Osteocyte (in vitro differentiated cells): ENCODE measurements at regions not wholly inside any gene's neighbourhood (a gene's known extent, or its start where the extent isn't known, plus 50 kb on each side); places are given as distances from the start of the nearest gene placed in this dataset.

Experiments
- DNase-seq: peaks from one replicate; pipeline ENCODE4 v3.0.0; 2021; ENCODE audit warnings: mixed read lengths; ENCODE audit not compliant: unreplicated experiment; ENCODE audit errors: extremely low spot score
- H3K27ac Mint-ChIP-seq: one replicate; pipeline ENCODE4 v1.8.0; 2021; ENCODE audit warnings: mild to moderate bottlenecking, mixed read lengths; ENCODE audit not compliant: unreplicated experiment
- H3K27me3 Mint-ChIP-seq: one replicate; pipeline ENCODE4 v1.8.0; 2021; ENCODE audit warnings: mixed read lengths; ENCODE audit not compliant: unreplicated experiment
- H3K36me3 Mint-ChIP-seq: one replicate; pipeline ENCODE4 v1.8.0; 2021; ENCODE audit warnings: mixed read lengths; ENCODE audit not compliant: unreplicated experiment
- H3K4me1 Mint-ChIP-seq: one replicate; pipeline ENCODE4 v1.8.0; 2021; ENCODE audit warnings: mixed read lengths; ENCODE audit not compliant: unreplicated experiment
- H3K4me3 Mint-ChIP-seq: one replicate; pipeline ENCODE4 v1.8.0; 2021; ENCODE audit warnings: mild to moderate bottlenecking, moderate library complexity, mixed read lengths; ENCODE audit not compliant: unreplicated experiment
- H3K9me3 Mint-ChIP-seq: one replicate; pipeline ENCODE4 v1.8.0; 2021; ENCODE audit warnings: mixed read lengths; ENCODE audit not compliant: unreplicated experiment
- TF ChIP-seq, protein P1 (sequence below): fragments of 200-600 bp; sonication (generic); IDR thresholded peaks from 2 replicates; pipeline ENCODE4 v1.5.0; 2021; ENCODE audit warnings: antibody characterized with exemption, mild to moderate bottlenecking, moderate library complexity

DNA sequence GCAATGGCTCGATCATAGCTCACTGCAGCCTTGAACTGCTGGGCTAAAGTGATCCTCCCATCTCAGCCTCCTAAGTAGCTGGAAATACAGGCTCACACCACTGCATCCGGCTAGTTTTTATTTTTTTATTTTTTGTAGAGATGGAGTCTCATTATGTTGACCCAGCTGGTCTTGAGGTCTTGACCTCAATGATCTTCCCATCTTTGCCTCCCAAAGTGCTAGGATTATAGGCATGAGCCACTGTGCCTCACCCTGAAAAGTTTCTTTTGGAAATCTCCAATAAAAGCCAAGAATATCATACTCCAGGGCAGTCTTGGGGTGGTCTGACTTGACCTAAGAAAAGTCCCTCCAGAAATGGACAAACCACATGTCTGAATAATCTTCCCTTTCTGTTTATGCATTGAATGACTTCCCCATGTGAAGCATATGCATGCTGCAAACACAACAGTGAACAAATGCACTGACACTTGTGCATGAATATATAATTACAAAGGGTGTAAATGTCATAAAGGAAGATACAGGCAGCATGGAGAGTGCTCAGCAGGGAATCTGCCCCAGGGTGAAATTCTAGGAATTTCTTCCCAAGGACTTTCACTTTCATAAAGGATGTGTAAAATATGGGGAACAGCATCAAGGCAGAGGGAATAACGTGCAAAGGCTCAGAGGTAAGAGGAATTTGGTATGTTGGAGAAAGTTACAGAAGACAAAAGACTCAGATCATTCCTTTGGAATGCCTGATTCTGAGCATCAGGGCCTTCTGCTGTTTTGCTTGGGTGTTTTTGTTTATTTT, 142.4 kb upstream of the LYZL1 start:
- Mint-ChIP-seq H3K4me1 (peaks cover 24% of the 10 kb centered on the region), H3K27me3 (no peaks in the 10 kb centered on the region), H3K36me3 (no peaks in the 10 kb centered on the region), H3K27ac (no peak overlapping the region), H3K4me3 (no peak overlapping the region), H3K9me3 (no peaks in the 10 kb centered on the region)
- DNase-seq = peak; percentile 19
- TF ChIP-seq, protein P1, sequence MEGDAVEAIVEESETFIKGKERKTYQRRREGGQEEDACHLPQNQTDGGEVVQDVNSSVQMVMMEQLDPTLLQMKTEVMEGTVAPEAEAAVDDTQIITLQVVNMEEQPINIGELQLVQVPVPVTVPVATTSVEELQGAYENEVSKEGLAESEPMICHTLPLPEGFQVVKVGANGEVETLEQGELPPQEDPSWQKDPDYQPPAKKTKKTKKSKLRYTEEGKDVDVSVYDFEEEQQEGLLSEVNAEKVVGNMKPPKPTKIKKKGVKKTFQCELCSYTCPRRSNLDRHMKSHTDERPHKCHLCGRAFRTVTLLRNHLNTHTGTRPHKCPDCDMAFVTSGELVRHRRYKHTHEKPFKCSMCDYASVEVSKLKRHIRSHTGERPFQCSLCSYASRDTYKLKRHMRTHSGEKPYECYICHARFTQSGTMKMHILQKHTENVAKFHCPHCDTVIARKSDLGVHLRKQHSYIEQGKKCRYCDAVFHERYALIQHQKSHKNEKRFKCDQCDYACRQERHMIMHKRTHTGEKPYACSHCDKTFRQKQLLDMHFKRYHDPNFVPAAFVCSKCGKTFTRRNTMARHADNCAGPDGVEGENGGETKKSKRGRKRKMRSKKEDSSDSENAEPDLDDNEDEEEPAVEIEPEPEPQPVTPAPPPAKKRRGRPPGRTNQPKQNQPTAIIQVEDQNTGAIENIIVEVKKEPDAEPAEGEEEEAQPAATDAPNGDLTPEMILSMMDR = no peak

DNA sequence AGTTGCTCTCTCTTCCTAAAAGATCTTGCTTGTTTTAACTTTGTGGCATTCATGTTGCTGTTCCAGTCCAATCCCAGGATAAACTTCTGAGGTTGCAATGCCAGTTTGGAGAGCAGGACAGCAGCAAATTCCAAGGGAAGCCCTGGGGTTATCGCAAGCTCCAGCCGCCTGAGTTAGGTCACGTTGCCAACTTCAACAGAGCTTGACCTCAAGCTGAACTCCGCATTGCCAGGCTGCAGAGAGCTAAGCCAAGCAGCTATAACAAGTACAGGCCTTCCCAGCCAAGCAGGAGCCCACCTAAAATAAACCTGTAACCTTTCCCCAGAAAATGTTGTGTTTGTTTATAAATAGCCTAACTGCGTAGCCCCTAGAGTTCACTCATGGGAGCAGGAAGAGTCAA, 138.9 kb upstream of the LYZL1 start:
- H3K9me3 Mint-ChIP-seq = no peaks in the 10 kb centered on the region
- H3K4me3 Mint-ChIP-seq = no peak overlapping the region
- no peaks in the 10 kb centered on the region for H3K36me3 Mint-ChIP-seq
- no peak for DNase-seq
- H3K4me1 Mint-ChIP-seq = peaks cover 9% of the 10 kb centered on the region
- TF ChIP-seq, protein P1 = no peak
- no peak overlapping the region for H3K27ac Mint-ChIP-seq
- no peaks in the 10 kb centered on the region for H3K27me3 Mint-ChIP-seq

DNA sequence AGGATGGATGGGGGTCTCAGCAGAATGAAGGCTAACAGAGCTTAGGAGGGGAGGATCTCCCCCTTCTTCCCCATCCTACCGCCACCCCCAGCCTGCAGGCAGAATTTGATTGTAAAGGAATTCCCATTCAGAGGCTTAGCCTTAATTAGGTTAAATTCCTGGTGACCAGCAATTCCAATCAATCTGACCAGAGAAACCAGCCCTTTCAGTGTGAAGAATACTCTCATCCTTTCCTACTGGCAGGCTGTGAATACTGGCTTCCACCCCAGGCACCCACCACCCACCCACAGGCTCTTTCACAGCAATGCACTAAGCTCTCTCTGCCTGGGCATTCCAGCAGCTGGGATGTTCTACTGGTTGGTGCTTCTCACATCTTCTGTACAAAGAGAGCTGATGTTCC, 137.9 kb upstream of the LYZL1 start:
- Mint-ChIP-seq H3K4me1 (peaks cover 9% of the 10 kb centered on the region), H3K36me3 (no peaks in the 10 kb centered on the region), H3K9me3 (no peaks in the 10 kb centered on the region), H3K27me3 (no peaks in the 10 kb centered on the region), H3K4me3 (no peak overlapping the region), H3K27ac (no peak overlapping the region)
- TF ChIP-seq, protein P1 = no peak
- no peak for DNase-seq

DNA sequence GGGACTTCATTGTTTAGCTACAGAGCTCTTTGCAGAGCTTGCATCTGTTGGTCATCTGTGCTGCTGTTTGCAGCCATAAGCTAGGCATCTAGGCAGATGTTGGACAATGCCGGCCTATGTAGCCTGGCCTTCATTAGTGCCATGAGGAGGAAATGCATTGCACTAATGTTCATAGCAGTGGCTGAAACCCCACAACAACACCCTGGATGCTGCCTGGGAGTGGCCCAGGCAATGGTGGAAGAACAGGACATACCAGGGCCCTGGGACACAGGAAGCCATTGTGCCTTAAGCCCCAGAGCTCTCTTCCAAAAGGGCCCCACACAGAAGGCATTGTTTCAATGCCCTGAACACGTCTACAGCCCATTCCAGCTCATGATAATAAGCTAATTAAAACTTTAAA, 131.5 kb upstream of the LYZL1 start:
- DNase-seq = no peak
- peaks cover 21% of the 10 kb centered on the region for H3K4me1 Mint-ChIP-seq
- TF ChIP-seq, protein P1 = no peak
- H3K27me3 Mint-ChIP-seq = no peaks in the 10 kb centered on the region
- no peak overlapping the region for H3K27ac Mint-ChIP-seq
- H3K36me3 Mint-ChIP-seq = no peaks in the 10 kb centered on the region
- no peak overlapping the region for H3K4me3 Mint-ChIP-seq
- no peaks in the 10 kb centered on the region for H3K9me3 Mint-ChIP-seq

DNA sequence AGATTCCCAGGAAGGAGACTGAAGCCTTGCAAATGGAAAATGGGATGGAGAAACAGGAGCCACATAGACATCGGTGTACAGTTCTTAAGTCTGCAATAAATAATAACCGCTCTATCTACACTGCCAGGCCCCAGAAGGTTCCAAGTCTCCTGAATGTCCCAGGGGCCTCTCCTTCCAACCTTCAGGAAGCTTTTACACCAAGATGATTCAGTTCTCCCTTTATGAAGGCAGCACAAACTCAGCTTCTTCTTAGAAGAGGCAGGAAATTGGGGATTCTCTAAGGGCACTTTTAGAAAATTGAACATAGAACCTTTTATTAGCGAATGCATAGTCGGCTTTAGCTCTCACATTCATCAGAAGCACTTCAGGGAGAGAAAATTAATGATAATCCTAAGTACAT, 130.8 kb upstream of the LYZL1 start:
- Mint-ChIP-seq H3K4me3 (no peak overlapping the region), H3K27me3 (no peaks in the 10 kb centered on the region), H3K36me3 (no peaks in the 10 kb centered on the region), H3K27ac (no peak overlapping the region), H3K4me1 (peaks cover 24% of the 10 kb centered on the region), H3K9me3 (no peaks in the 10 kb centered on the region)
- no peak for DNase-seq
- TF ChIP-seq, protein P1 = no peak
